ENCODE measurements at regions not wholly inside any gene's neighbourhood (a gene's known extent, or its start where the extent isn't known, plus 50 kb on each side); places are given as distances from the start of the nearest gene placed in this dataset.

DNA sequence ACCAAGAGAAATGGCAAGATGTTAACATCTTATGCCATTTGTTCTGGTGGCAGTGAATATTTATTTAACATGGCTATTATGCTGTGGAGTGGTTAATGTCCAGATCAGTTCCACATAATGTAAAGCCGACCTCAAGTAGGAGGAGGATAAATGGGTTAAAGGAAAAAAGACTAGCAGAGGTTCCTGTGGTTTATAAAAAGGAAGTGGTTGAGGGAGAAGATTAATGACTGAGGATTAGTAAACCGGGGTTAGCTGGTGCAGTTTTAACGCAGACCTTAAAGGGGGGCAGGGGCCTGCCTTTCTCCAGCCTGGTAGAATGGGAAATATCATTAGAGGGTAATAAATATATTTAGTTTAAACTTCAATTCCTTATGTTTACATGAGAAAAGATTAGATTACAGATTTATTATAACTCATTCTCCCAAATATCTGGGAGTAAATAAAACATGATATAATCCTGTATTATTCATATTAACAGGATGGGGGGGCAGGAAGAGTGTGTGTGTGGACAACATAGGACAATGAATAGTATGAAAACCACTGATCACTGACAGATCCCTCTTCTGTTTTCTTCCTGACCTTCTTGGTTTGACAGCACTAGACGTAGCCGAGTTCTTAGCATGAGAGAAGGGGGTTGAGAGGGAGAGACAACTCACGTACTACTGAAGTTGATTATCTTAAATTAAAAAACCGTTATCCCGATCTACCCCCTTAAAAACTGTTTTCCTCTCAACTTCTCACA is 124.1 kb upstream of the LIMCH1 start:
- no peak overlapping the region for H3K27ac ChIP-seq (ENCODE audit: low read depth, low read length, poor library complexity, severe bottlenecking)
- no peaks in the 10 kb centered on the region for H3K9me3 ChIP-seq (ENCODE audit: low read length)
- CTCF ChIA-PET (ENCODE audit: unreplicated experiment), result no interaction called here
- no peaks in the 10 kb centered on the region for H3K79me2 ChIP-seq (ENCODE audit: insufficient read depth, low read depth, low read length)
- H3K4me1 ChIP-seq (ENCODE audit: insufficient read depth, low read length, poor library complexity, severe bottlenecking), result no peaks in the 10 kb centered on the region
- DNase-seq (ENCODE audit: low spot score), result no peak
- H3K36me3 ChIP-seq (ENCODE audit: insufficient read depth, low read length), result no peaks in the 10 kb centered on the region
- no peak overlapping the region for H3K4me3 ChIP-seq (ENCODE audit: low read depth, low read length, poor library complexity, severe bottlenecking)
- no peaks in the 10 kb centered on the region for H4K20me1 ChIP-seq (ENCODE audit: insufficient read depth, low read length)
- H3K9me2 ChIP-seq (ENCODE audit: insufficient read depth, low read length), result no peaks in the 10 kb centered on the region
- no peak overlapping the region for H2AFZ ChIP-seq (ENCODE audit: low read length)
- TF ChIP-seq, protein P1, sequence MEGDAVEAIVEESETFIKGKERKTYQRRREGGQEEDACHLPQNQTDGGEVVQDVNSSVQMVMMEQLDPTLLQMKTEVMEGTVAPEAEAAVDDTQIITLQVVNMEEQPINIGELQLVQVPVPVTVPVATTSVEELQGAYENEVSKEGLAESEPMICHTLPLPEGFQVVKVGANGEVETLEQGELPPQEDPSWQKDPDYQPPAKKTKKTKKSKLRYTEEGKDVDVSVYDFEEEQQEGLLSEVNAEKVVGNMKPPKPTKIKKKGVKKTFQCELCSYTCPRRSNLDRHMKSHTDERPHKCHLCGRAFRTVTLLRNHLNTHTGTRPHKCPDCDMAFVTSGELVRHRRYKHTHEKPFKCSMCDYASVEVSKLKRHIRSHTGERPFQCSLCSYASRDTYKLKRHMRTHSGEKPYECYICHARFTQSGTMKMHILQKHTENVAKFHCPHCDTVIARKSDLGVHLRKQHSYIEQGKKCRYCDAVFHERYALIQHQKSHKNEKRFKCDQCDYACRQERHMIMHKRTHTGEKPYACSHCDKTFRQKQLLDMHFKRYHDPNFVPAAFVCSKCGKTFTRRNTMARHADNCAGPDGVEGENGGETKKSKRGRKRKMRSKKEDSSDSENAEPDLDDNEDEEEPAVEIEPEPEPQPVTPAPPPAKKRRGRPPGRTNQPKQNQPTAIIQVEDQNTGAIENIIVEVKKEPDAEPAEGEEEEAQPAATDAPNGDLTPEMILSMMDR (conservative IDR thresholded peaks at IDR 0.05; ENCODE audit: low read length), result no peak
- no peak for TF ChIP-seq EZH2phosphoT487 (IDR thresholded peaks at IDR 0.05; ENCODE audit: borderline replicate concordance, low read depth, low read length)
- intact Hi-C loops (cut with micrococcal nuclease; ENCODE audit: unreplicated experiment), result no loop called here
- POLR2A ChIA-PET, result no interaction called here
- no peak overlapping the region for H3K4me2 ChIP-seq (ENCODE audit: low read length)
- BruUV-seq (replicated peaks), result no TSS peak

DNA sequence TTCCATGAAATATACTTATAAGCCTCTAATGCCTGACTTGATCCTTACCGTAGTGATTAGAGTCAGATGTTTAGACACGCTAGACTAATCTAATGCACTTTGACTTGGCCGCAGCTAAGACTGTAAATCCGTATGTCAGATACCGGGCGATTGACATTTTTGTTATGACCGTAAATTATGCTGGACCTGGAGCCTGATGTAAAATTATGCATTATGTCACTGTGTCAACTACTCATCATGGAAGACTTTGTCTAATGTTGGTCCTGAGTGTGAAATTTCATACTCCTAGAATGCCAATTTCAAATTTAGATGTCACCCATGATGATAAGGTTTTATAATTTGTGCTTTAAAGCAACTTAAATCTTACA is 123.6 kb upstream of the LIMCH1 start:
- H3K27ac ChIP-seq (ENCODE audit: low read depth, low read length, poor library complexity, severe bottlenecking), result no peak overlapping the region
- ChIA-PET CTCF (ENCODE audit: unreplicated experiment) (no interaction called here), POLR2A (no interaction called here)
- TF ChIP-seq EZH2phosphoT487 (IDR thresholded peaks at IDR 0.05; ENCODE audit: borderline replicate concordance, low read depth, low read length), result no peak
- TF ChIP-seq, protein P1 (conservative IDR thresholded peaks at IDR 0.05; ENCODE audit: low read length), result no peak
- H2AFZ ChIP-seq (ENCODE audit: low read length), result no peak overlapping the region
- no peak overlapping the region for H3K4me3 ChIP-seq (ENCODE audit: low read depth, low read length, poor library complexity, severe bottlenecking)
- no peaks in the 10 kb centered on the region for H4K20me1 ChIP-seq (ENCODE audit: insufficient read depth, low read length)
- no peaks in the 10 kb centered on the region for H3K9me3 ChIP-seq (ENCODE audit: low read length)
- no peaks in the 10 kb centered on the region for H3K4me1 ChIP-seq (ENCODE audit: insufficient read depth, low read length, poor library complexity, severe bottlenecking)
- DNase-seq (ENCODE audit: low spot score), result no peak
- no TSS peak for BruUV-seq (replicated peaks)
- intact Hi-C loops (cut with micrococcal nuclease; ENCODE audit: unreplicated experiment), result no loop called here
- H3K4me2 ChIP-seq (ENCODE audit: low read length), result no peak overlapping the region
- H3K36me3 ChIP-seq (ENCODE audit: insufficient read depth, low read length), result no peaks in the 10 kb centered on the region
- no peaks in the 10 kb centered on the region for H3K9me2 ChIP-seq (ENCODE audit: insufficient read depth, low read length)
- no peaks in the 10 kb centered on the region for H3K79me2 ChIP-seq (ENCODE audit: insufficient read depth, low read depth, low read length)

DNA sequence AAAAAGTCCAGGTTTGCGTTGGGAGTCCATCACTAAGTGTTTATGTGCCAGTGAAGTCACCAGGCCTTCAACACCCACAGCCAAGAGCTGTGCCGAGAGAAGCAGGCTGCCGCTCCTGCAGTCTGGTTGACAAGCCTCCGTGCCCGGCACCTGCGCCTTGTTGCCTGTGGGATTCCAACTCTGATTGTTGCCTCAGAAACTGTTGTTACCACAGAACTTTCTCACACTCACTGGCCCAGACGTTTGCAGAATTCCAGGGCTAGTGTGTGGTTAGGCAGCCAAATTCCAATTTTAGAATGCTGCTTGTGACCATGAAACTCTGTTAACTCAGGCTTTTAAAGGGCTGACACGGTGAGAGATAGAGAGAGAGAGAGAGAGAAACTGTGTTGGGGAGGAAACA is 119.5 kb upstream of the LIMCH1 start:
- H3K9me2 ChIP-seq (ENCODE audit: insufficient read depth, low read length), result no peaks in the 10 kb centered on the region
- no peak for DNase-seq (ENCODE audit: low spot score)
- no peaks in the 10 kb centered on the region for H3K4me1 ChIP-seq (ENCODE audit: insufficient read depth, low read length, poor library complexity, severe bottlenecking)
- BruUV-seq (replicated peaks), result no TSS peak
- H2AFZ ChIP-seq (ENCODE audit: low read length), result no peak overlapping the region
- no peak overlapping the region for H3K27ac ChIP-seq (ENCODE audit: low read depth, low read length, poor library complexity, severe bottlenecking)
- no peak overlapping the region for H3K4me2 ChIP-seq (ENCODE audit: low read length)
- ChIA-PET POLR2A (no interaction called here), CTCF (ENCODE audit: unreplicated experiment) (no interaction called here)
- no peaks in the 10 kb centered on the region for H3K36me3 ChIP-seq (ENCODE audit: insufficient read depth, low read length)
- H3K9me3 ChIP-seq (ENCODE audit: low read length), result no peaks in the 10 kb centered on the region
- intact Hi-C loops (cut with micrococcal nuclease; ENCODE audit: unreplicated experiment), result no loop called here
- no peak overlapping the region for H3K4me3 ChIP-seq (ENCODE audit: low read depth, low read length, poor library complexity, severe bottlenecking)
- H4K20me1 ChIP-seq (ENCODE audit: insufficient read depth, low read length), result no peaks in the 10 kb centered on the region
- TF ChIP-seq, protein P1 (conservative IDR thresholded peaks at IDR 0.05; ENCODE audit: low read length), result no peak
- TF ChIP-seq EZH2phosphoT487 (IDR thresholded peaks at IDR 0.05; ENCODE audit: borderline replicate concordance, low read depth, low read length), result no peak
- H3K79me2 ChIP-seq (ENCODE audit: insufficient read depth, low read depth, low read length), result no peaks in the 10 kb centered on the region

All from OCI-LY7 (cell line).